ENCODE measurements at regions not wholly inside any gene's neighbourhood (a gene's known extent, or its start where the extent isn't known, plus 50 kb on each side); places are given as distances from the start of the nearest gene placed in this dataset.

DNA sequence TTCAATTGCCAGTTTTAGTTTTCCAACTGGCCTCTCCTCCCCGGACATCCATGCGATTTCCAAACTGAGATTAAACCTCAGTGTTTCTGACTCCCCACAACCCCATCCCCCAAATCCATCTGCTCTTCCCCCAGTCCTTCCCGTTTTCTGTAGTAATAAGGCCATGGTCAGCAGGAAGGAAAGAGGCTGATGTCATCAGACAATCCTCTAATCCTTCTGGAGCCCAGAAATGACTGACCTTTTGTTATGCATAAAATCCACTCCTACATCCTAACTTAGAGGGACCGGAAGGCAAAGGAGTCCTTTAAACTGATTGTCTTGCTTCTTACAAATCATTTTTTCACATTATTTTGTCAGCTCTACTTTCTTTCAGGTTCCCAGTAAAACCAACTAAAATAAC lies 155.8 kb downstream of the INO80D start:
- TF ChIP-seq FOXM1 (IDR thresholded peaks at IDR 0.05; ENCODE audit: borderline replicate concordance) (no peak), CTBP1 (IDR thresholded peaks at IDR 0.05; ENCODE audit: borderline replicate concordance) (no peak), ELF4 (IDR thresholded peaks at IDR 0.05) (no peak), SP1 (IDR thresholded peaks at IDR 0.05) (no peak), PKNOX1 (IDR thresholded peaks at IDR 0.05) (no peak), NFRKB (IDR thresholded peaks at IDR 0.05) (no peak), BHLHE40 (IDR thresholded peaks at IDR 0.05; ENCODE audit: borderline replicate concordance) (no peak), TARDBP (IDR thresholded peaks at IDR 0.05) (no peak), L3MBTL2 (conservative IDR thresholded peaks at IDR 0.05) (no peak), LEF1 (IDR thresholded peaks at IDR 0.05; ENCODE audit: borderline replicate concordance) (no peak), HDGF (IDR thresholded peaks at IDR 0.05; ENCODE audit: borderline replicate concordance) (no peak), ZNF384 (IDR thresholded peaks at IDR 0.05) (no peak), SUZ12 (IDR thresholded peaks at IDR 0.05) (no peak)
